IPS DF 6.9 (cell line): ENCODE measurements at regions not wholly inside any gene's neighbourhood (a gene's known extent, or its start where the extent isn't known, plus 50 kb on each side); places are given as distances from the start of the nearest gene placed in this dataset.
"Not testable (repeated sequence)": the region's sequence is repeated elsewhere in the genome, so short reads cannot be mapped to it uniquely, and the experiment has no call there.

Experiments
- DNase-seq: peaks from one replicate; pipeline ENCODE4 v3.0.0-alpha.2; 2013; ENCODE audit warnings: low read depth, low spot score
- H3K27ac ChIP-seq: one replicate; pipeline ENCODE4 v1.5.1; 2013; ENCODE audit warnings: low read length, control low read depth
- H3K27me3 ChIP-seq: 2 replicates; pipeline ENCODE4 v1.6.1; 2013; ENCODE audit warnings: mild to moderate bottlenecking, low read length; ENCODE audit not compliant: control insufficient read depth, insufficient read depth
- H3K36me3 ChIP-seq: 2 replicates; pipeline ENCODE4 v1.6.1; 2013; ENCODE audit warnings: low read length; ENCODE audit not compliant: control insufficient read depth, insufficient read depth
- H3K4me1 ChIP-seq: 2 replicates; pipeline ENCODE4 v1.6.1; 2013; ENCODE audit warnings: low read length; ENCODE audit not compliant: control insufficient read depth, insufficient read depth
- H3K4me3 ChIP-seq: 2 replicates; pipeline ENCODE4 v1.5.1; 2013; ENCODE audit warnings: mild to moderate bottlenecking, low read length
- H3K9me3 ChIP-seq: 2 replicates; pipeline ENCODE4 v1.6.1; 2013; ENCODE audit warnings: low read length, inconsistent platforms; ENCODE audit not compliant: control insufficient read depth, insufficient read depth
- WGBS: extraction: QIAGEN DNeasy Blood & Tissue Kit; methylation state at CpG from one replicate; pipeline ENCODE4 v1.1.7; 2013; ENCODE audit warnings: mixed read lengths, missing lambda C conversion rate; ENCODE audit not compliant: insufficient read length, insufficient coverage; 5-methylcytosine and 5-hydroxymethylcytosine counted together

DNA sequence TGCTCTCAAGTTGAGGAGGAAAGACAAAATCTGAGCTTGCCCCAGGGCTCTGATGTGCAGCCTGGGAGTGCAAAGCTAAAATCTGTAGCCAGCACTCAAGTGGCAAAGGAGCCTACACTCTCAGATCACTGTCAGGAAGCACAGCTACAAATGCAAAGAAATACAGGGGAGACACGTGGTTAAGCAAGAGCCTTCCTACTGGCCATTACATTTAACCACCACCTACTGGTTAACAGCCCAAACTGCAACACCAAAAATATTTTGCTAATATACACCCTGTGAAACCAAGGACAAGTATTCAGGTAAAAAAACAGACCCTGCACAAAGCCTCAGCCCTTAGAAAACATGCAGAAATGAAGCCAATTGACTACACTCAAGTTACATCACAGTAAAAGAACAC lies 170.4 kb upstream of the FGF16 start:
- Histone ChIP-seq H3K9me3 (no peaks in the 10 kb centered on the region), H3K27me3 (no peaks in the 10 kb centered on the region), H3K4me3 (no peak overlapping the region), H3K36me3 (no peaks in the 10 kb centered on the region), H3K27ac (no peak overlapping the region), H3K4me1 (no peaks in the 10 kb centered on the region)
- no CpG with 5 or more reads among the region's 1 CpG for WGBS
- DNase-seq, result no peak

DNA sequence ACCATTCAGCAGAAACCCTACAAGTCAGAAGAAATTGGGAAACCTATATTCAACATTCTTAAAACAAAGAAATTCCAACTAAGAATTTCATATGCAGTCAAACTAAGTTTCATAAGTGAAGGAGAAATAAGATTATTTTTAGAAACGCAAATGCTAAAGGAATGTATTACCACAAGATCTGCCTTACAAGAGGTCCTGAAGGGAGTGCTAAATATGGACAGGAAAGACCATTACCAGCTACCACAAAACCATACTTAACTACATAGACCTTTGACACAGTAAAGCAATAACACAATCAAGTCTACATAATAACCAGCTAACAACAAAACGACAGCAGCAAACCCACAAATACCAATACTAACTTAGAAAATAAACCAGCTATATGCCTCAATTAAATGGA lies 169.3 kb upstream of the FGF16 start:
- no CpG with 5 or more reads among the region's 2 CpGs for WGBS
- DNase-seq, result no peak

DNA sequence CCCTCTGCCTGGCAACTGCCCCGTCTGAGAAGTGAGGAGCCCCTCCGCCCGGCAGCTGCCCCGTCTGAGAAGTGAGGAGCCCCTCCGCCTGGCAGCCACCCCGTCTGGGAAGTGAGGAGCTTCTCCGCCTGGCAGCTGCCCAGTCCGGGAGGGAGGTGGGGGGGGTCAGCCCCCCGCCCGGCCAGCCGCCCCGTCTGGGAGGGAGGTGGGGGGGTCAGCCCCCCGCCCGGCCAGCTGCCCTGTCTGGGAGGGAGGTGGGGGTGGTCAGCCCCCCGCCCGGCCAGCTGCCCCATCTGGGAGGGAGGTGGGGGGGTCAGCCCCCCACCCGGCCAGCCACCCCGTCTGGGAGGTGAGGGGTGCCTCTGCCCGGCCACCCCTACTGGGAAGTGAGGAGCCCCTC lies 167.8 kb upstream of the FGF16 start:
- not testable (repeated sequence) for H3K4me1 ChIP-seq, H3K9me3 ChIP-seq, DNase-seq, H3K27ac ChIP-seq, H3K27me3 ChIP-seq, H3K36me3 ChIP-seq, H3K4me3 ChIP-seq
- WGBS, result no CpG with 5 or more reads among the region's 19 CpGs

More for the DNA sequence above, 169.3 kb upstream of the FGF16 start:
- Histone ChIP-seq H3K27ac (no peak overlapping the region), H3K4me3 (no peak overlapping the region), H3K36me3 (no peaks in the 10 kb centered on the region), H3K27me3 (no peaks in the 10 kb centered on the region), H3K4me1 (no peaks in the 10 kb centered on the region), H3K9me3 (no peaks in the 10 kb centered on the region)

DNA sequence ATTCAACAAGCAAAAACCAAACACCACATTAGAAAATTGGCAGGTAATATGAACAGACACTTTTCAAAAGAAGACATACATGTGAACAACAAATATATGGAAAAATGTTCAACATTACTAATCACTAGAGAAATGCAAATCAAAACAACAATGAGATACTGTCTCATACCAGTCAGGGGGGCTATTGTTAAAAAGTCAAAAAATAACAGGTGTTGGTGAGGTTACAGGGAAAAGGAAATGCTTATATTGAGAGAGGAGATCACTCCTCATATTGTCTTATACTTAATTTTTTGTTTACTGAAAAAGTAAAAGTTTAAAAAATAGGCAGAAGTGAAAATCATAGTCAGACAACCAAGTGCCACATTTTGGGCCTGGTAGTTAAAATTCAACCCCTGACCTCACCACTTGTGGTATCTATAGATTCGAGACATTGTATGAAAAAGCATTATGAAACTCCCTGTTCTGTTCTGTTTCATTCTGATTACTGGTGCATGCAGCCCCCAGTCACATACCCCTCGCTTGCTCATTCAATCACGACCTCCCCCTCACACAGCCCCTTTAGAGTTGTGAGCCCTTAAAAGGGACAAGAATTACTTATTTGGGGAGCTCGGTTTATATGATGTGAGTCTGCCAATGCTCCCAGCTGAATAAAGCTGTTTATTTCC lies 153.7 kb upstream of the FGF16 start:
- H3K4me1 ChIP-seq, result no peaks in the 10 kb centered on the region

DNA sequence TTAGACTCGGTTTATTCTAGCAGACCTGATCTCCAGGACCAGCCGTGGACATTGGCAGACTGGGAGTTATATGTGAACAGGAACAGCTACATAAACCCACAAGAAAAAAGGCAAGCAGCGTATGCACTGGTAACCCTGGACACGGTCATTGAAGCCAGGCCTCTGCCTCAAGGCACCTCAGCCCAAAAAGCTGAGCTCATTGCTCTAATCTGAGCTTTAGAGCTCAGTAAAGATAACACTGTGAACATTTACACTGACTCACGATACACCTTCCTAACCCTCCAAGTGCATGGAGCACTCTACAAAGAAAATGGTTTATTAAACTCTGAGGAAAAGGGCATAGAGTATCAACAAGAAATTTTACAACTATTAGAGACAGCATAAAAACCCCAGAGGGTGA lies 148.9 kb upstream of the FGF16 start:
- Histone ChIP-seq H3K9me3 (no peaks in the 10 kb centered on the region), H3K27me3 (no peaks in the 10 kb centered on the region), H3K4me3 (no peak overlapping the region), H3K4me1 (no peaks in the 10 kb centered on the region), H3K36me3 (no peaks in the 10 kb centered on the region), H3K27ac (no peak overlapping the region)
- DNase-seq, result no peak
- WGBS, result no CpG with 5 or more reads among the region's 5 CpGs

More for the DNA sequence above, 153.7 kb upstream of the FGF16 start:
- no peak overlapping the region for H3K4me3 ChIP-seq
- no peak for DNase-seq
- H3K27me3 ChIP-seq, result no peaks in the 10 kb centered on the region
- WGBS, result no CpG with 5 or more reads among the region's 4 CpGs
- H3K27ac ChIP-seq, result no peak overlapping the region
- H3K9me3 ChIP-seq, result no peaks in the 10 kb centered on the region
- no peaks in the 10 kb centered on the region for H3K36me3 ChIP-seq

DNA sequence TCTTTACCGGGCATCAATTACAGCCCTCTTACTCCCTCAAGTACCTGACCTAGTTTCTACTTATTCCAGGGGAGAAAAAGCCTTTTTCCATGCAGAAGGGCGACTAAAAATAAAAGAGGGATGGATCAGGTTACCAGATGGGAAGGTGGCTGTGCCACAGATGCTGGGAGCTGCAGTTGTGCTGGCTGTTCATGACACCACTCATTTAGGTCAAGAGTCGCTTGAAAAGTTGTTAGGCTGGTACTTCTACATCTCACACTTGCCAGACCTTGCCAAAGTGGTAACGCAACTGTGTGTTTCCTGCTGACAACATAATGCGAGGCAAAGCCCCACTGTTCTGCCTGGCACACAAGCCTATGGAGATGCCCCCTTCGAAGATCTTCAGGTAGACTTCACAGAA lies 148.4 kb upstream of the FGF16 start:
- H3K4me1 ChIP-seq, result no peaks in the 10 kb centered on the region
- no peak for DNase-seq
- no peaks in the 10 kb centered on the region for H3K9me3 ChIP-seq
- H3K27ac ChIP-seq, result no peak overlapping the region
- H3K4me3 ChIP-seq, result no peak overlapping the region
- H3K36me3 ChIP-seq, result no peaks in the 10 kb centered on the region
- no CpG with 5 or more reads among the region's 6 CpGs for WGBS
- no peaks in the 10 kb centered on the region for H3K27me3 ChIP-seq

DNA sequence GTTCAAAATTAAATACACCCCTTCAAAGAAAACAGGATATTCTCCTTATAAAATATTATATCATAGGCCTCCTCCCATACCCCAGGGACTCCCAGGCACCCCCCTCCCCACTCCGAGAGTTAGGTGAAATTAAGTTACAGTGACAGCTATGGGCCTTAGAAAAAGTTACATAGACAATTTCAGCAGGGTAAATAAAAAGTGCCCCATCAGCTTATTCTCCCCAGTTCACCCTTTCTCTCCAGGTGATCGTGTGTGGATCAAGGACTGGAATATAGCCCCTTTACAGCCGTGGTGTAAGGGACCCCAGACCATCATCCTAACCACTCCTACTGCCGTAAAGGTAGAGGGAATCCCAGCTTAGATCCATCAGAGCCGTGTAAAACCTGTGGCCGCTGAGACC lies 147.6 kb upstream of the FGF16 start:
- H3K4me3 ChIP-seq, result no peak overlapping the region
- H3K27me3 ChIP-seq, result no peaks in the 10 kb centered on the region
- DNase-seq, result no peak
- no peaks in the 10 kb centered on the region for H3K9me3 ChIP-seq
- no peaks in the 10 kb centered on the region for H3K4me1 ChIP-seq
- WGBS, result no CpG with 5 or more reads among the region's 6 CpGs
- H3K36me3 ChIP-seq, result no peaks in the 10 kb centered on the region
- no peak overlapping the region for H3K27ac ChIP-seq

DNA sequence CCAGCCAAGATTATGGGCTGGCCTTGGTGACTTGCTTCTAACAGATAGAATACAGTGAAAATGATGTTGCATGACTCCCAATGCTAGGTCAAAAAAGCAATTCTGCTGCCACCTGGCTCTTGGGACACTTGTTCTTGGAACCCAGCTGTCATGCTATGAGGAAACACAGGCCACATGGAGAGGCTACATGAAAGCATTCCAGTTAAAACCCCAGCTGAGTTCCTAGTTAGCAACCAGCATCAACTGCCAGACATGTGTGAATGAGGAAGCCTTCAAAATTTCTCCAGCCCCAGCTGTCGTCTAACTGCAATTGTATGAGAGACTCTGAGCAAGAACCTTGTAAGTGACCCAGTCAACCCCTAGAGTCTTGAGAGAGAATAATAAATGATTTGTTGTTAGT lies 105.2 kb upstream of the FGF16 start:
- no peak for DNase-seq
- Histone ChIP-seq H3K27ac (no peak overlapping the region), H3K9me3 (no peaks in the 10 kb centered on the region), H3K4me1 (no peaks in the 10 kb centered on the region), H3K36me3 (no peaks in the 10 kb centered on the region), H3K4me3 (no peak overlapping the region), H3K27me3 (no peaks in the 10 kb centered on the region)
- no CpG with 5 or more reads among the region's 1 CpG for WGBS

DNA sequence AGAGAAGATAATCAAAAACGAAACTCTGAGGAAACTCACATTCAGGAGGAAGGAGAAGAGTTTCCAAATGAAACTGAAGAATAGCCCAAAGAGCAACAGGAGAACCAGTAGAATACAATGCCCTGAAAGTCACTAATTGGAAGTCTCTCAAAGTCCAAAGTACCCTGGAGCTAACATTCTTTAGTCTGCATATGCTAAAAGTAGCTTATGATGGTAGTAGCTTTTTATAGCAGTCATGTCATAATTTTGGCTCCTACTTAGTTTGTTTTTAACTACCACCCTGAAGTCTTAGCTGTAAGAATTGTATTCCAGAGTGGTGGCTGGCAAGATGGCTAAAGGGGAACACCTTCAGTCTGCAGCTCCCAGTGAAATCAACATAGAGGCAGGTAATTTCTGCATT lies 100.3 kb upstream of the FGF16 start:
- Histone ChIP-seq H3K27me3 (no peaks in the 10 kb centered on the region), H3K4me1 (no peaks in the 10 kb centered on the region), H3K27ac (no peak overlapping the region), H3K36me3 (no peaks in the 10 kb centered on the region), H3K4me3 (no peak overlapping the region), H3K9me3 (no peaks in the 10 kb centered on the region)
- WGBS, result no CpG with 5 or more reads among the region's 1 CpG
- DNase-seq, result no peak

DNA sequence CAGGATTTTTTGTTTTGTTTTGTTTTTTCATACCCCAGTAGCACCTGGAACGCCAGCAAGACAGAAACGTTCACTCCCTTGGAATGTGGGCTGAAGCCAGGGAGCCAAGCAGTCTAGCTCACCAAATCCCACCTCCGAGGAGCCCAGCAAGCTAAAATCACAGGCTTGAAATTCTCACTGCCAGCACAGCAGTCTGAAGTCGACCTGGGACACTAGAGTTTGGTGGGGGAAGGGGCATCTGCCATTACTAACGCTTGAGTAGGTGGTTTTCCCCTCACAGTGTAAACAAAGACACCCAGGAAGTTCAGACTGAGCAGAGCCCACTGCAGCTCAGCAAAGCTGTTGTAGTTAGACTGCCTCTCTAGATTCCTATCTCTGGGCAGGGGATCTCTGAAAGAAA lies 99.6 kb upstream of the FGF16 start:
- no CpG with 5 or more reads among the region's 5 CpGs for WGBS
- Histone ChIP-seq H3K27ac (no peak overlapping the region), H3K27me3 (no peaks in the 10 kb centered on the region), H3K9me3 (no peaks in the 10 kb centered on the region), H3K4me3 (no peak overlapping the region), H3K4me1 (no peaks in the 10 kb centered on the region), H3K36me3 (no peaks in the 10 kb centered on the region)
- DNase-seq, result no peak

DNA sequence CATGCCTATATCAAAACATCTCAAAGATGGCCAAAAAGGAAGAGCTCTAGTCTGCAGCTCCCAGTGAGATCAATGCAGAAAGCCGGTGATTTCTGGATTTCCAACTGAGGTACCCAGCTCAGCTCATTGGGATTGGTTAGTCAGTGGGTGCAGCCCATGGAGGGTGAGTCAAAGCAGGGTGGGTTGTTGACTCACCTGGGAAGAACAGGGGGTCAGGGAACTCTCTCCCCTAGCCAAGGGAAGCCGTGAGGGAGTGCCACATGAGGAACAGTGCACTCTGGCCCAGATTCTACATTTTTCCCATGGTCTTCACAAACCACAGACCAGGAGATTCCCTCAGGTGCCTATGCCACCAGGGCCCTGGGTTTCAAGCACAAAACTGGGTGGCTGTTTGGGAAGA lies 57.3 kb upstream of the FGF16 start:
- no peaks in the 10 kb centered on the region for H3K4me1 ChIP-seq
- DNase-seq, result no peak
- H3K27me3 ChIP-seq, result no peaks in the 10 kb centered on the region
- H3K36me3 ChIP-seq, result no peaks in the 10 kb centered on the region
- no peak overlapping the region for H3K27ac ChIP-seq
- H3K9me3 ChIP-seq, result no peaks in the 10 kb centered on the region
- WGBS, result no CpG with 5 or more reads among the region's 2 CpGs
- no peak overlapping the region for H3K4me3 ChIP-seq
